ENCODE measurements at regions not wholly inside any gene's neighbourhood (a gene's known extent, or its start where the extent isn't known, plus 50 kb on each side); places are given as distances from the start of the nearest gene placed in this dataset.

GRCh38 chr2:144896341-144896740 lies 376.4 kb upstream of the ZEB2 start:
- H3K36me3 Mint-ChIP-seq (ENCODE audit: insufficient read depth in 1 of 3, low read depth in 3 of 3), result peaks cover 2 to 13% (median 3%) of the 10 kb centered on the region in 3 experiments; a peak in 4 of 7 replicates
- no peak for TF ChIP-seq CTCF (conservative IDR thresholded peaks at IDR 0.05)
- peaks cover 21 to 23% of the 10 kb centered on the region in 2 experiments for H3K4me1 Mint-ChIP-seq
- Histone ChIP-seq H3K27ac (ENCODE audit: insufficient read length, low read depth, low read length) (no peak overlapping the region), H4K8ac (replicated peaks; ENCODE audit: insufficient read length, low read depth, low read length) (no peak overlapping the region), H4K5ac (ENCODE audit: insufficient read length, low read depth, low read length) (no peak overlapping the region), H2BK15ac (ENCODE audit: low read depth, low read length) (no peak overlapping the region), H3K27me3 (ENCODE audit: insufficient read depth, low read length) (no peaks in the 10 kb centered on the region), H4K20me1 (ENCODE audit: control insufficient read depth, insufficient read depth, insufficient read length) (no peaks in the 10 kb centered on the region), H3K4ac (ENCODE audit: low read depth, low read length) (no peak overlapping the region), H3K4me1 (ENCODE audit: insufficient read depth, low read length) (peaks cover 2% of the 10 kb centered on the region; the same call in 1 of the 2 replicates), H2BK120ac (ENCODE audit: low read depth, low read length, poor library complexity, severe bottlenecking) (no peak overlapping the region), H3K9me3 (ENCODE audit: control insufficient read depth, low read depth, low read length) (no peaks in the 10 kb centered on the region), H3K79me2 (ENCODE audit: insufficient read depth, low read length) (no peaks in the 10 kb centered on the region), H3K18ac (ENCODE audit: insufficient read length, low read depth, low read length) (no peak overlapping the region), H3K23me2 (ENCODE audit: insufficient read length, low read depth, low read length, poor library complexity, severe bottlenecking) (no peaks in the 10 kb centered on the region), H2BK20ac (ENCODE audit: low read depth, low read length, poor library complexity, severe bottlenecking) (no peak overlapping the region), H3K56ac (ENCODE audit: insufficient read length, low read depth, low read length) (no peak overlapping the region), H3K9ac (ENCODE audit: extremely low read depth, insufficient read length, low read length) (no peak overlapping the region), H2AK5ac (ENCODE audit: insufficient read length, low read length) (no peak overlapping the region), H2BK12ac (ENCODE audit: insufficient read length, low read depth, low read length) (no peak overlapping the region), H2BK5ac (ENCODE audit: insufficient read length, low read length) (no peak overlapping the region), H3T11ph (ENCODE audit: low read length) (no peak overlapping the region), H3K4me2 (ENCODE audit: insufficient read depth, insufficient read length, low read length) (no peak overlapping the region), H3K23ac (ENCODE audit: insufficient read length, low read depth, low read length) (no peak overlapping the region), H3K79me1 (ENCODE audit: insufficient read depth, low read depth, low read length, poor library complexity, severe bottlenecking) (no peaks in the 10 kb centered on the region), H2AFZ (ENCODE audit: low read length) (no peak overlapping the region), H3K14ac (ENCODE audit: insufficient read depth, low read length) (no peak overlapping the region), H4K91ac (ENCODE audit: insufficient read length, low read depth, low read length) (no peak overlapping the region)
- H3K9me3 Mint-ChIP-seq, result peaks cover 8% of the 10 kb centered on the region in 2 experiments; a peak in 3 of 5 replicates
- no CpG with 5 or more reads among the region's 1 CpG for WGBS (ENCODE audit: extremely low coverage, insufficient read length, low lambda C conversion rate)
- no peak overlapping the region for H3K27ac Mint-ChIP-seq
- H3K27me3 Mint-ChIP-seq (ENCODE audit: low read depth), result no peaks in the 10 kb centered on the region
- no peak overlapping the region for H3K4me3 Mint-ChIP-seq
- DNase-seq, result no peak
